IMR-90 (cell line): ENCODE measurements at regions not wholly inside any gene's neighbourhood (a gene's known extent, or its start where the extent isn't known, plus 50 kb on each side); places are given as distances from the start of the nearest gene placed in this dataset.

ENCODE experiments used
- ATAC-seq: fragments of 200-7000 bp; cut with Tn5 transposase; 2 replicates; pipeline ENCODE4 v1.9.1; 2020; ENCODE audit warnings: low read depth, mild to moderate bottlenecking, moderate library complexity
- BruUV-seq: library from RNA; stranded (reverse); fragments of 400-500 nt; replicated peaks from 2 replicates; lab custom pipeline; 2021; lab: Mats Ljungman, UMichigan
- CTCF ChIA-PET: fragments of 300-600 bp; formaldehyde crosslinking; extraction: SDS; loops from one replicate; lab custom pipeline; 2021; ENCODE audit warnings: antibody characterized with exemption; lab: Yijun Ruan, JAX
- POLR2A ChIA-PET: fragments of 300-600 bp; sonication (Branson Sonifier 250); formaldehyde crosslinking; loops from one replicate; lab custom pipeline; 2022; ENCODE audit warnings: antibody characterized with exemption; ENCODE audit not compliant: unreplicated experiment; lab: Charles Lee
- DNase-seq: peaks from one replicate; pipeline ENCODE4 v3.0.0; 2013
- H2AFZ ChIP-seq: replicated peaks from 2 replicates; pipeline ENCODE3; 2013; ENCODE audit warnings: low read length, mild to moderate bottlenecking; ENCODE audit not compliant: poor library complexity
- H2AK5ac ChIP-seq: 2 replicates; pipeline ENCODE4 v1.6.1; 2013; ENCODE audit warnings: low read depth, low read length, inconsistent platforms
- H2AK9ac ChIP-seq: replicated peaks from 2 replicates; pipeline ENCODE3; 2013; ENCODE audit warnings: mild to moderate bottlenecking, low read depth, low read length, moderate library complexity; ENCODE audit not compliant: poor library complexity
- H2BK120ac ChIP-seq: 2 replicates; pipeline ENCODE4 v1.6.1; 2013; ENCODE audit warnings: low read depth, low read length, inconsistent platforms
- H2BK15ac ChIP-seq: 3 replicates; pipeline ENCODE4 v1.6.1; 2013; ENCODE audit warnings: low read depth, low read length, inconsistent platforms
- H2BK20ac ChIP-seq: 2 replicates; pipeline ENCODE4 v1.6.1; 2013; ENCODE audit warnings: low read depth, mild to moderate bottlenecking, inconsistent platforms, low read length, moderate library complexity
- H2BK5ac ChIP-seq: 2 replicates; pipeline ENCODE4 v1.6.1; 2013; ENCODE audit warnings: mild to moderate bottlenecking, low read depth, low read length, inconsistent platforms; ENCODE audit not compliant: poor library complexity, severe bottlenecking
- H3K14ac ChIP-seq: replicated peaks from 2 replicates; pipeline ENCODE4 v1.6.1; 2013; ENCODE audit warnings: low read depth, low read length, inconsistent platforms
- H3K18ac ChIP-seq: 2 replicates; pipeline ENCODE4 v1.6.1; 2013; ENCODE audit warnings: low read depth, low read length, control low read depth
- H3K23ac ChIP-seq: 2 replicates; pipeline ENCODE4 v1.6.1; 2013; ENCODE audit warnings: low read depth, low read length, inconsistent platforms
- H3K27ac ChIP-seq: 2 replicates; pipeline ENCODE4 v1.5.1; 2013; ENCODE audit warnings: mild to moderate bottlenecking, control low read depth, low read length; ENCODE audit not compliant: insufficient read depth
- H3K27me3 ChIP-seq: 2 replicates; pipeline ENCODE4 v1.6.1; 2013; ENCODE audit warnings: low read length; ENCODE audit not compliant: control insufficient read depth, insufficient read depth
- H3K36me3 ChIP-seq: 2 replicates; pipeline ENCODE4 v1.6.1; 2013; ENCODE audit warnings: low read length, mixed read lengths; ENCODE audit not compliant: control insufficient read depth, insufficient read depth
- H3K4ac ChIP-seq: 2 replicates; pipeline ENCODE4 v1.6.1; 2013; ENCODE audit warnings: low read depth, low read length, inconsistent platforms
- H3K4me1 ChIP-seq: 2 replicates; pipeline ENCODE4 v1.6.1; 2013; ENCODE audit warnings: low read length, mixed read lengths; ENCODE audit not compliant: control insufficient read depth, insufficient read depth
- H3K4me2 ChIP-seq: 2 replicates; pipeline ENCODE4 v1.6.1; 2013; ENCODE audit warnings: low read depth, mild to moderate bottlenecking, control low read depth, low read length, moderate library complexity
- H3K4me3 ChIP-seq: 2 replicates; pipeline ENCODE4 v1.5.1; 2013; ENCODE audit warnings: low read depth, mild to moderate bottlenecking, control low read depth, low read length, moderate library complexity; ENCODE audit not compliant: insufficient read depth
- H3K56ac ChIP-seq: 2 replicates; pipeline ENCODE4 v1.6.1; 2013; ENCODE audit warnings: low read length, inconsistent platforms; ENCODE audit not compliant: insufficient read depth; ENCODE audit errors: extremely low read depth
- H3K79me1 ChIP-seq, 2 experiments: 2 replicates each; pipeline ENCODE4 v1.6.1; 2013; ENCODE audit warnings: low read length in 2 of 2, inconsistent platforms in 1 of 2, low read depth in 1 of 2
- H3K9ac ChIP-seq: 2 replicates; pipeline ENCODE4 v1.6.1; 2013; ENCODE audit warnings: low read depth, low read length, control low read depth
- H3K9me1 ChIP-seq: 2 replicates; pipeline ENCODE4 v1.6.1; 2013; ENCODE audit warnings: low read length, inconsistent platforms; ENCODE audit not compliant: insufficient read depth
- H3K9me3 ChIP-seq: 2 replicates; pipeline ENCODE4 v1.6.1; 2013; ENCODE audit warnings: low read length; ENCODE audit not compliant: control insufficient read depth, insufficient read depth
- H4K20me1 ChIP-seq: 2 replicates; pipeline ENCODE4 v1.6.1; 2013; ENCODE audit warnings: low read length, inconsistent platforms; ENCODE audit not compliant: insufficient read depth
- H4K5ac ChIP-seq: 2 replicates; pipeline ENCODE4 v1.6.1; 2013; ENCODE audit warnings: mild to moderate bottlenecking, low read depth, low read length, control low read depth
- H4K8ac ChIP-seq, 2 experiments: 2 replicates each; pipeline ENCODE4 v1.6.1; 2013; ENCODE audit warnings: low read depth in 2 of 2, low read length in 2 of 2, control low read depth in 1 of 2, inconsistent platforms in 1 of 2
- H4K91ac ChIP-seq: 2 replicates; pipeline ENCODE4 v1.6.1; 2013; ENCODE audit warnings: low read depth, low read length, inconsistent platforms; ENCODE audit not compliant: insufficient read depth
- MXI1 ChIP-seq: IDR thresholded peaks from 2 replicates; pipeline ENCODE4 v1.6.1; 2012; ENCODE audit warnings: low read depth, mild to moderate bottlenecking, low read length, moderate library complexity, borderline replicate concordance
- NFE2L2 ChIP-seq: fragments of 150-350 bp; IDR thresholded peaks from 2 replicates; pipeline ENCODE4 v1.6.1; 2016; ENCODE audit warnings: low read depth, mild to moderate bottlenecking, low read length
- WGBS, 2 experiments: methylation state at CpG; one replicate each; pipeline versions ENCODE4 v1.1.5 to v1.1.7; 2013; ENCODE audit warnings: missing lambda C conversion rate in 2 of 2; ENCODE audit not compliant: insufficient read length in 1 of 2; ENCODE audit errors: extremely low coverage in 2 of 2; 5-methylcytosine and 5-hydroxymethylcytosine counted together
- dilution Hi-C: fragments of 300-500 bp; cut with HindIII; formaldehyde crosslinking; loops from one replicate; pipeline ENCODE4 v1.14.3; 2018; ENCODE audit warnings: low sequenced_read_pairs; ENCODE audit not compliant: unreplicated experiment
- in situ Hi-C: fragments of 300-500 bp; cut with MboI; formaldehyde crosslinking; loops from 3 replicates; pipeline ENCODE4 v1.14.3; 2019; ENCODE audit warnings: low sequenced_read_pairs, inconsistent platforms, mixed read lengths
- intact Hi-C: fragments of 100-400 bp; cut with micrococcal nuclease; formaldehyde crosslinking; loops from 2 replicates; pipeline ENCODE4 v1.10.0; 2022
- TF ChIP-seq, protein P1 (sequence below): fragments of 150-350 bp; IDR thresholded peaks from 2 replicates; pipeline ENCODE4 v1.6.1; 2016; ENCODE audit warnings: low read depth, mild to moderate bottlenecking, low read length, moderate library complexity, borderline replicate concordance

DNA sequence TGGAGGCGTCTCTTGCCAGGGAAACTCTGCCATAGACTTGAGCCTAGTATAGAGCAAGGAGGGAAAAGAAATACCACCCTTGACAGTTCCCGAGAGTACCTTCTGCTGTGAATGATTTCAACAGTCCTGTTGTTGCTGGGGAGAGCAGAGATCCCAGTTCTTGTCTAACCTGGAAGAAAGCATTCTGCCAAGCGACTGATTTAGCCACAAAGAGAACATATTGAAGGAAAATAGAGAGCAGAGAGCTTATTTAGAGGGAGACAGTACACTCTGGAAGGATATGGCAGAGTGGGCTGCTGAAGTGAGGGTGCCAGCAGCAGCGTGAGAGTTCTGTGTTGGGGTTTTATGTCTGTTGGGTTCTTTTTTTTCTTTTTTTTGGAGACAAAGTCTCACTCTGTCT, 966.9 kb upstream of the TMEM132C start:
- no peak overlapping the region for H3K23ac ChIP-seq
- no peak overlapping the region for H3K18ac ChIP-seq
- H2BK20ac ChIP-seq = no peak overlapping the region
- no peak overlapping the region for H2BK5ac ChIP-seq
- H3K56ac ChIP-seq = no peak overlapping the region
- DNase-seq = no peak
- no peak overlapping the region for H2AK5ac ChIP-seq
- H3K79me1 ChIP-seq = no peaks in the 10 kb centered on the region
- H3K27ac ChIP-seq = no peak overlapping the region
- 0% methylated on average over 1 of the region's 4 CpGs; no CpG with 5 or more reads in 1 of the 2 experiments for WGBS, 2 experiments
- ChIA-PET POLR2A (no interaction called here), CTCF (no interaction called here)
- no peak overlapping the region for H3K14ac ChIP-seq
- dilution Hi-C loops = no loop called here
- peaks cover 9% of the 10 kb centered on the region for H3K9me3 ChIP-seq
- no peak overlapping the region for H3K4me3 ChIP-seq
- no peak overlapping the region for H3K9ac ChIP-seq
- in situ Hi-C loops = no loop called here
- no peak overlapping the region for H4K5ac ChIP-seq
- intact Hi-C loops = no loop called here
- H2AFZ ChIP-seq = no peak overlapping the region
- no peak overlapping the region for H4K91ac ChIP-seq
- H3K36me3 ChIP-seq = no peaks in the 10 kb centered on the region
- H4K8ac ChIP-seq = no peak overlapping the region
- H3K27me3 ChIP-seq = no peaks in the 10 kb centered on the region
- ATAC-seq = no peak
- H4K20me1 ChIP-seq = no peaks in the 10 kb centered on the region
- no peaks in the 10 kb centered on the region for H3K4me1 ChIP-seq
- TF ChIP-seq, protein P1, sequence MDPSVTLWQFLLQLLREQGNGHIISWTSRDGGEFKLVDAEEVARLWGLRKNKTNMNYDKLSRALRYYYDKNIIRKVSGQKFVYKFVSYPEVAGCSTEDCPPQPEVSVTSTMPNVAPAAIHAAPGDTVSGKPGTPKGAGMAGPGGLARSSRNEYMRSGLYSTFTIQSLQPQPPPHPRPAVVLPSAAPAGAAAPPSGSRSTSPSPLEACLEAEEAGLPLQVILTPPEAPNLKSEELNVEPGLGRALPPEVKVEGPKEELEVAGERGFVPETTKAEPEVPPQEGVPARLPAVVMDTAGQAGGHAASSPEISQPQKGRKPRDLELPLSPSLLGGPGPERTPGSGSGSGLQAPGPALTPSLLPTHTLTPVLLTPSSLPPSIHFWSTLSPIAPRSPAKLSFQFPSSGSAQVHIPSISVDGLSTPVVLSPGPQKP = no peak
- TF ChIP-seq NFE2L2 = no peak
- TF ChIP-seq MXI1 = no peak
- H3K4me2 ChIP-seq = no peak overlapping the region
- no peak overlapping the region for H3K4ac ChIP-seq
- H2BK120ac ChIP-seq = no peak overlapping the region
- H3K9me1 ChIP-seq = no peaks in the 10 kb centered on the region
- no peak overlapping the region for H2AK9ac ChIP-seq
- no peak overlapping the region for H2BK15ac ChIP-seq
- BruUV-seq = no TSS peak
